Endothelial cell of umbilical vein (primary cell): ENCODE measurements at regions not wholly inside any gene's neighbourhood (a gene's known extent, or its start where the extent isn't known, plus 50 kb on each side); places are given as distances from the start of the nearest gene placed in this dataset.

Experiments
- BruUV-seq: library from RNA; stranded (reverse); fragments of 400-500 nt; replicated peaks from 2 replicates; lab custom pipeline; 2021; lab: Mats Ljungman, UMichigan
- CTCF ChIA-PET: fragments of 300-600, 350-600 bp; sonication (Branson Sonifier 250); formaldehyde crosslinking; loops from one replicate; lab custom pipeline; 2021; ENCODE audit warnings: antibody characterized with exemption, inconsistent platforms; lab: Charles Lee
- POLR2A ChIA-PET: fragments of 300-600, 350-600 bp; sonication (Branson Sonifier 250); formaldehyde crosslinking; loops from one replicate; lab custom pipeline; 2021; ENCODE audit warnings: antibody characterized with exemption, inconsistent platforms; lab: Charles Lee
- DNase-seq: peaks from one replicate; pipeline ENCODE4 v3.0.0-alpha.2; 2011; ENCODE audit warnings: low read depth, low spot score
- FAIRE-seq: peaks from 2 replicates; lab custom pipeline; 2011; peaks lifted over from hg19 to GRCh38; lab: Jason Lieb, UNC
- H2AFZ ChIP-seq: 2 replicates; pipeline ENCODE4 v1.6.0; 2012; ENCODE audit warnings: low read depth, low read length, control low read depth, inconsistent platforms
- H3K27ac ChIP-seq: 2 replicates; pipeline ENCODE4 v1.5.1; 2011; ENCODE audit warnings: low read depth, mild to moderate bottlenecking, control low read depth, low read length, moderate library complexity; ENCODE audit not compliant: insufficient read depth
- H3K27me3 ChIP-seq, 2 experiments: 2 replicates each; pipeline versions ENCODE4 v1.6.0 to v1.6.1; 2011; ENCODE audit warnings: low read length in 2 of 2, mixed read lengths in 1 of 2; ENCODE audit not compliant: control insufficient read depth in 2 of 2, insufficient read depth in 2 of 2
- H3K36me3 ChIP-seq, 2 experiments: 2 replicates in 1 of 2; 3 replicates in 1 of 2; pipeline ENCODE4 v1.5.1; 2011; ENCODE audit warnings: low read length in 2 of 2, mild to moderate bottlenecking in 1 of 2, moderate library complexity in 1 of 2; ENCODE audit not compliant: control insufficient read depth in 2 of 2, insufficient read depth in 2 of 2; ENCODE audit errors: extremely low read depth in 1 of 2
- H3K4me1 ChIP-seq: 3 replicates; pipeline ENCODE4 v1.5.1; 2011; ENCODE audit warnings: mild to moderate bottlenecking, low read length; ENCODE audit not compliant: control insufficient read depth, insufficient read depth; ENCODE audit errors: extremely low read depth
- H3K4me2 ChIP-seq: 2 replicates; pipeline ENCODE4 v1.6.1; 2011; ENCODE audit warnings: low read length, control low read depth, mixed read lengths; ENCODE audit not compliant: insufficient read depth
- H3K4me3 ChIP-seq, 3 experiments: fragments of 200-600 bp in 1 of 3; sonication (generic), shearing (Covaris generic) in 1 of 3; replicated peaks in 1 of 3; 2 replicates each; pipeline ENCODE4 v1.5.1; 2011 to 2016; ENCODE audit warnings: control low read depth in 3 of 3, low read length in 3 of 3, mild to moderate bottlenecking in 2 of 3, inconsistent platforms in 1 of 3, low read depth in 1 of 3, moderate library complexity in 1 of 3; ENCODE audit not compliant: insufficient read depth in 1 of 3
- H3K79me2 ChIP-seq: 2 replicates; pipeline ENCODE4 v1.6.0; 2012; ENCODE audit warnings: low read length, inconsistent platforms; ENCODE audit not compliant: control insufficient read depth, insufficient read depth
- H3K9ac ChIP-seq: replicated peaks from 2 replicates; pipeline ENCODE3; 2011; ENCODE audit warnings: low read length, control low read depth; ENCODE audit not compliant: insufficient read depth; ENCODE audit errors: extremely low read depth
- H3K9me1 ChIP-seq: replicated peaks from 3 replicates; pipeline ENCODE4 v1.6.0; 2011; ENCODE audit warnings: mild to moderate bottlenecking, low read length; ENCODE audit not compliant: control insufficient read depth, insufficient read depth; ENCODE audit errors: extremely low read depth
- H3K9me3 ChIP-seq: replicated peaks from 2 replicates; pipeline ENCODE4 v1.5.1; 2012; ENCODE audit warnings: low read length, inconsistent platforms; ENCODE audit not compliant: control insufficient read depth, insufficient read depth
- H4K20me1 ChIP-seq: replicated peaks from 2 replicates; pipeline ENCODE3; 2011; ENCODE audit warnings: mild to moderate bottlenecking, low read length; ENCODE audit not compliant: control insufficient read depth, insufficient read depth; ENCODE audit errors: extremely low read depth
- CTCF ChIP-seq, 2 donors: IDR thresholded peaks; 1 replicate in 1 of 2; 2 replicates in 1 of 2; pipeline ENCODE4 v1.5.1; 2011; ENCODE audit warnings: low read length in 2 of 2, mild to moderate bottlenecking in 2 of 2, moderate library complexity in 2 of 2, control low read depth in 1 of 2, inconsistent platforms in 1 of 2, low read depth in 1 of 2; ENCODE audit not compliant: insufficient read depth in 1 of 2; ENCODE audit errors: extremely low read depth in 1 of 2
- EZH2 ChIP-seq: IDR thresholded peaks from 2 replicates; pipeline ENCODE4 v1.6.1; 2012; ENCODE audit warnings: borderline replicate concordance, low read depth, mild to moderate bottlenecking, moderate library complexity, low read length, inconsistent platforms; ENCODE audit not compliant: severe bottlenecking
- FOS ChIP-seq: IDR thresholded peaks from 2 replicates; pipeline ENCODE4 v1.6.1; 2011; ENCODE audit warnings: mild to moderate bottlenecking, low read length, moderate library complexity, borderline replicate concordance; ENCODE audit not compliant: insufficient read depth
- GATA2 ChIP-seq: IDR thresholded peaks from 2 replicates; pipeline ENCODE4 v1.7.0; 2011; ENCODE audit warnings: low read depth, mild to moderate bottlenecking, moderate library complexity, mixed read lengths, low read length; ENCODE audit not compliant: insufficient read length, insufficient read depth
- JUN ChIP-seq: IDR thresholded peaks from 2 replicates; pipeline ENCODE4 v1.6.1; 2011; ENCODE audit warnings: borderline replicate concordance, low read depth; ENCODE audit not compliant: insufficient read length, insufficient read depth
- MAX ChIP-seq: IDR thresholded peaks from 2 replicates; pipeline ENCODE4 v1.6.1; 2011; ENCODE audit not compliant: insufficient read depth, insufficient read length
- MYC ChIP-seq: IDR thresholded peaks from one replicate; pipeline ENCODE4 v1.6.1; 2011; ENCODE audit warnings: mild to moderate bottlenecking, low read depth, low read length
- POLR2A ChIP-seq: IDR thresholded peaks from 2 replicates; pipeline ENCODE4 v1.6.1; 2012; ENCODE audit warnings: low read depth, mild to moderate bottlenecking, control low read depth, low read length
- POLR2AphosphoS5 ChIP-seq: IDR thresholded peaks from 2 replicates; pipeline ENCODE4 v1.6.1; 2012; ENCODE audit warnings: low read depth, mild to moderate bottlenecking, control low read depth, low read length, moderate library complexity; ENCODE audit not compliant: insufficient read depth
- dilution Hi-C: fragments of 300-500 bp; cut with MboI; formaldehyde crosslinking; loops from one replicate; pipeline ENCODE4 v1.15.0; 2019; ENCODE audit warnings: low sequenced_read_pairs; ENCODE audit not compliant: extremely low pct_ligation_motif_present
- intact Hi-C: fragments of 100-400 bp; cut with micrococcal nuclease; formaldehyde crosslinking; loops from one replicate; pipeline ENCODE4 v1.10.0; 2022

GRCh38 chr6:53410508-53411258 is 61.9 kb upstream of the ELOVL5 start:
- intact Hi-C loops, result loop anchor here (1.0 to 5.0 kb wide), 6 partner anchors 26 to 238 kb away; partner anchors contain the start of gene ELOVL5
- Histone ChIP-seq H3K9me3 (no peaks in the 10 kb centered on the region), H3K4me2 (no peak overlapping the region), H3K9me1 (no peaks in the 10 kb centered on the region), H3K79me2 (no peaks in the 10 kb centered on the region), H3K27me3 (peaks cover 9 to 16% of the 10 kb centered on the region in 2 experiments), H4K20me1 (no peaks in the 10 kb centered on the region), H2AFZ (no peak overlapping the region), H3K4me1 (no peaks in the 10 kb centered on the region), H3K36me3 (no peaks in the 10 kb centered on the region), H3K9ac (no peak overlapping the region), H3K27ac (no peak overlapping the region), H3K4me3 (no peak overlapping the region)
- ChIA-PET CTCF (interaction anchor here (0.6 to 6.9 kb wide), 11 partner anchors 17 to 242 kb away, joined by 3 to 83 read pairs (median 3); partner anchors contain the start of gene ELOVL5), POLR2A (no interaction called here)
- peak; percentile 72 for FAIRE-seq
- no TSS peak for BruUV-seq
- TF ChIP-seq MAX (peak; percentile 61), MYC (peak; percentile 20), CTCF (IDR thresholded peaks at IDR 0.05; ENCODE audit: extremely low read depth in 1 of 2, insufficient read depth in 1 of 2, low read depth in 1 of 2, low read length in 2 of 2) (peak; percentile 55 to 61), FOS (no peak), POLR2AphosphoS5 (no peak), JUN (no peak), GATA2 (no peak), POLR2A (no peak), EZH2 (no peak)
- dilution Hi-C loops, result no loop called here
- peak; percentile 56 for DNase-seq
